Right lobe of liver (tissue), 4 donors: ENCODE measurements at regions not wholly inside any gene's neighbourhood (a gene's known extent, or its start where the extent isn't known, plus 50 kb on each side); places are given as distances from the start of the nearest gene placed in this dataset.

Experiments
- POLR2A ChIP-seq: fragments of 450-650 bp; IDR thresholded peaks from one replicate; pipeline ENCODE4 v1.6.1; 2017; ENCODE audit warnings: antibody characterized with exemption, mild to moderate bottlenecking
- TF ChIP-seq, protein P1 (sequence below), 4 donors: fragments of 200-600 bp in 3 of 4; fragments of 450-650 bp in 1 of 4; IDR thresholded peaks; one replicate each; pipeline versions ENCODE4 v1.5.1 to v1.8.0; 2016 to 2022; ENCODE audit warnings: antibody characterized with exemption in 4 of 4, mild to moderate bottlenecking in 2 of 4
- donor health status: DM: no; HTN: no; CAD: no.
- donor health status: DM: no; HTN: no; CAD: no.
- donor health status: DM: no; HTN: yes; CAD: no.

DNA sequence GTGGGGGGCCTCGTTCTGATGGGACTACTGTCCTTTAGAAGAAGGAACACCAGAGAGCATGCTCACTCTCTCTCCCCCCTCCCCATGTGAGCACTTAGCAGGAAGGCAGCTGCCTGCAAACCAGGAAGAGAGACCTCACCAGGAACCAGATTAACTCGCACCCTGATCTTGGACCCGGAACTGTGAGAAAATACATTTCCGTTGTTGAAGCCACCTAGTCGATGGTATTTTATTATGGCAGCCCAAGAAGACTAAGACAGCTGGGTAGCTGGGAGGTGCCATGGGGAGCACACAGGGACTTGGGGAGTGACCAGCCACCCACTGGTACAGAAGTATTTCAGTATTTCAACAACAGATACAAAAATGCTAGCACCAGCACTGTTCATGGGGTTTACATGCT lies 59.0 kb downstream of the VCPKMT start:
- TF ChIP-seq, protein P1, sequence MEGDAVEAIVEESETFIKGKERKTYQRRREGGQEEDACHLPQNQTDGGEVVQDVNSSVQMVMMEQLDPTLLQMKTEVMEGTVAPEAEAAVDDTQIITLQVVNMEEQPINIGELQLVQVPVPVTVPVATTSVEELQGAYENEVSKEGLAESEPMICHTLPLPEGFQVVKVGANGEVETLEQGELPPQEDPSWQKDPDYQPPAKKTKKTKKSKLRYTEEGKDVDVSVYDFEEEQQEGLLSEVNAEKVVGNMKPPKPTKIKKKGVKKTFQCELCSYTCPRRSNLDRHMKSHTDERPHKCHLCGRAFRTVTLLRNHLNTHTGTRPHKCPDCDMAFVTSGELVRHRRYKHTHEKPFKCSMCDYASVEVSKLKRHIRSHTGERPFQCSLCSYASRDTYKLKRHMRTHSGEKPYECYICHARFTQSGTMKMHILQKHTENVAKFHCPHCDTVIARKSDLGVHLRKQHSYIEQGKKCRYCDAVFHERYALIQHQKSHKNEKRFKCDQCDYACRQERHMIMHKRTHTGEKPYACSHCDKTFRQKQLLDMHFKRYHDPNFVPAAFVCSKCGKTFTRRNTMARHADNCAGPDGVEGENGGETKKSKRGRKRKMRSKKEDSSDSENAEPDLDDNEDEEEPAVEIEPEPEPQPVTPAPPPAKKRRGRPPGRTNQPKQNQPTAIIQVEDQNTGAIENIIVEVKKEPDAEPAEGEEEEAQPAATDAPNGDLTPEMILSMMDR (IDR thresholded peaks at IDR 0.05), result no peak
- no peak for TF ChIP-seq POLR2A
